HUES6 (cell line): ENCODE measurements at regions not wholly inside any gene's neighbourhood (a gene's known extent, or its start where the extent isn't known, plus 50 kb on each side); places are given as distances from the start of the nearest gene placed in this dataset.

Experiments
- H3K27ac ChIP-seq: 2 replicates; pipeline ENCODE4 v1.7.0; 2013; ENCODE audit warnings: low read depth, mild to moderate bottlenecking, low read length, inconsistent platforms
- H3K27me3 ChIP-seq: 2 replicates; pipeline ENCODE4 v1.6.1; 2013; ENCODE audit warnings: low read length; ENCODE audit not compliant: control insufficient read depth, insufficient read depth
- H3K36me3 ChIP-seq: 2 replicates; pipeline ENCODE4 v1.6.1; 2013; ENCODE audit warnings: low read length; ENCODE audit not compliant: control insufficient read depth, insufficient read depth
- H3K4me1 ChIP-seq: 2 replicates; pipeline ENCODE4 v1.6.1; 2013; ENCODE audit warnings: low read length; ENCODE audit not compliant: control insufficient read depth, insufficient read depth
- H3K4me3 ChIP-seq: 2 replicates; pipeline ENCODE4 v1.5.1; 2013; ENCODE audit warnings: low read depth, low read length
- H3K9ac ChIP-seq: one replicate; pipeline ENCODE4 v1.6.1; 2013; ENCODE audit warnings: mild to moderate bottlenecking, low read length
- H3K9me3 ChIP-seq: 2 replicates; pipeline ENCODE4 v1.6.1; 2013; ENCODE audit warnings: low read depth, low read length; ENCODE audit not compliant: control insufficient read depth, insufficient read depth

GRCh38 chr20:40134176-40134575 lies 554.9 kb downstream of the MAFB start:
- Histone ChIP-seq H3K36me3 (no peaks in the 10 kb centered on the region), H3K27ac (no peak overlapping the region), H3K4me3 (no peak overlapping the region), H3K27me3 (no peaks in the 10 kb centered on the region), H3K4me1 (no peaks in the 10 kb centered on the region), H3K9me3 (peaks cover 8% of the 10 kb centered on the region), H3K9ac (no peak overlapping the region)

- Histone ChIP-seq H3K27me3 (no peaks in the 10 kb centered on the region), H3K36me3 (no peaks in the 10 kb centered on the region), H3K27ac (no peak overlapping the region), H3K9me3 (no peaks in the 10 kb centered on the region), H3K4me3 (no peak overlapping the region), H3K9ac (no peak overlapping the region), H3K4me1 (no peaks in the 10 kb centered on the region)
Measured at GRCh38 chr20:40120827-40121226, 568.2 kb downstream of the MAFB start.

GRCh38 chr20:40111282-40111681 lies 577.8 kb downstream of the MAFB start:
- H3K27ac ChIP-seq: no peak overlapping the region
- H3K4me3 ChIP-seq: no peak overlapping the region
- H3K27me3 ChIP-seq: no peaks in the 10 kb centered on the region
- H3K9ac ChIP-seq: no peak overlapping the region
- H3K36me3 ChIP-seq: no peaks in the 10 kb centered on the region
- no peaks in the 10 kb centered on the region for H3K9me3 ChIP-seq
- no peaks in the 10 kb centered on the region for H3K4me1 ChIP-seq

GRCh38 chr20:40110311-40110831 lies 578.7 kb downstream of the MAFB start:
- Histone ChIP-seq H3K27me3 (no peaks in the 10 kb centered on the region), H3K4me1 (no peaks in the 10 kb centered on the region), H3K27ac (no peak overlapping the region), H3K9ac (no peak overlapping the region), H3K4me3 (no peak overlapping the region), H3K36me3 (no peaks in the 10 kb centered on the region), H3K9me3 (no peaks in the 10 kb centered on the region)

GRCh38 chr20:40109136-40109535 lies 579.9 kb downstream of the MAFB start:
- H3K4me1 ChIP-seq: no peaks in the 10 kb centered on the region
- H3K9ac ChIP-seq: no peak overlapping the region
- no peaks in the 10 kb centered on the region for H3K27me3 ChIP-seq
- H3K9me3 ChIP-seq: no peaks in the 10 kb centered on the region
- H3K36me3 ChIP-seq: no peaks in the 10 kb centered on the region
- no peak overlapping the region for H3K4me3 ChIP-seq
- H3K27ac ChIP-seq: no peak overlapping the region

- no peaks in the 10 kb centered on the region for H3K27me3 ChIP-seq
- no peaks in the 10 kb centered on the region for H3K36me3 ChIP-seq
- no peaks in the 10 kb centered on the region for H3K9me3 ChIP-seq
- no peak overlapping the region for H3K27ac ChIP-seq
- H3K9ac ChIP-seq: no peak overlapping the region
- no peak overlapping the region for H3K4me3 ChIP-seq
- H3K4me1 ChIP-seq: no peaks in the 10 kb centered on the region
Measured at GRCh38 chr20:40108321-40108720, 580.7 kb downstream of the MAFB start.

- no peak overlapping the region for H3K9ac ChIP-seq
- no peaks in the 10 kb centered on the region for H3K4me1 ChIP-seq
- H3K27me3 ChIP-seq: no peaks in the 10 kb centered on the region
- no peaks in the 10 kb centered on the region for H3K9me3 ChIP-seq
- no peak overlapping the region for H3K4me3 ChIP-seq
- H3K27ac ChIP-seq: no peak overlapping the region
- no peaks in the 10 kb centered on the region for H3K36me3 ChIP-seq
Measured at GRCh38 chr20:40104959-40105358, 584.1 kb downstream of the MAFB start.

GRCh38 chr20:40103420-40103819 lies 585.6 kb downstream of the MAFB start:
- Histone ChIP-seq H3K9ac (no peak overlapping the region), H3K27ac (no peak overlapping the region), H3K36me3 (no peaks in the 10 kb centered on the region), H3K9me3 (no peaks in the 10 kb centered on the region), H3K4me3 (no peak overlapping the region), H3K4me1 (0 out of 2 replicates have a peak, but pooled peaks cover 3% of the 10 kb centered on the region), H3K27me3 (no peaks in the 10 kb centered on the region)

- H3K4me1 ChIP-seq: 0 out of 2 replicates have a peak, but pooled peaks cover 3% of the 10 kb centered on the region
- no peaks in the 10 kb centered on the region for H3K9me3 ChIP-seq
- H3K27me3 ChIP-seq: no peaks in the 10 kb centered on the region
- H3K4me3 ChIP-seq: no peak overlapping the region
- no peak overlapping the region for H3K27ac ChIP-seq
- no peak overlapping the region for H3K9ac ChIP-seq
- H3K36me3 ChIP-seq: no peaks in the 10 kb centered on the region
Measured at GRCh38 chr20:40101560-40101959, 587.5 kb downstream of the MAFB start.

GRCh38 chr20:40100261-40100660 lies 588.8 kb downstream of the MAFB start:
- Histone ChIP-seq H3K27me3 (no peaks in the 10 kb centered on the region), H3K27ac (no peak overlapping the region), H3K4me1 (0 out of 2 replicates have a peak, but pooled peaks cover 3% of the 10 kb centered on the region), H3K9ac (no peak overlapping the region), H3K36me3 (no peaks in the 10 kb centered on the region), H3K4me3 (no peak overlapping the region), H3K9me3 (no peaks in the 10 kb centered on the region)

- Histone ChIP-seq H3K4me3 (no peak overlapping the region), H3K4me1 (no peaks in the 10 kb centered on the region), H3K27me3 (no peaks in the 10 kb centered on the region), H3K9me3 (peaks cover 24% of the 10 kb centered on the region), H3K36me3 (0 out of 2 replicates have a peak, but pooled peaks cover 4% of the 10 kb centered on the region), H3K9ac (no peak overlapping the region), H3K27ac (no peak overlapping the region)
Measured at GRCh38 chr20:40090236-40090635, 598.8 kb downstream of the MAFB start.

- 0 out of 2 replicates have a peak, but pooled peaks cover 5% of the 10 kb centered on the region for H3K4me1 ChIP-seq
- H3K9ac ChIP-seq: no peak overlapping the region
Measured at GRCh38 chr20:40087496-40087895, 601.5 kb downstream of the MAFB start.

More at GRCh38 chr20:40087496-40087895, 601.5 kb downstream of the MAFB start:
- H3K4me3 ChIP-seq: no peak overlapping the region
- H3K27me3 ChIP-seq: no peaks in the 10 kb centered on the region
- H3K9me3 ChIP-seq: peaks cover 20% of the 10 kb centered on the region
- no peak overlapping the region for H3K27ac ChIP-seq
- H3K36me3 ChIP-seq: 0 out of 2 replicates have a peak, but pooled peaks cover 4% of the 10 kb centered on the region
